HCT116 (cell line): ENCODE measurements at regions not wholly inside any gene's neighbourhood (a gene's known extent, or its start where the extent isn't known, plus 50 kb on each side); places are given as distances from the start of the nearest gene placed in this dataset.
"Not testable (repeated sequence)": the region's sequence is repeated elsewhere in the genome, so short reads cannot be mapped to it uniquely, and the experiment has no call there.

Experiments used
- ATAC-seq: fragments of 200-7000 bp; cut with Tn5 transposase; 2 replicates; pipeline ENCODE4 v1.9.1; 2020; ENCODE audit warnings: mild to moderate bottlenecking, moderate library complexity
- BruUV-seq: library from RNA; stranded (reverse); fragments of 400-500 nt; replicated peaks from 2 replicates; lab custom pipeline; 2021; lab: Mats Ljungman, UMichigan
- CTCF ChIA-PET: fragments of 300-600 bp; sonication (Branson Sonifier 250); formaldehyde crosslinking; loops from one replicate; lab custom pipeline; 2021; ENCODE audit warnings: antibody characterized with exemption; lab: Charles Lee
- POLR2A ChIA-PET: fragments of 300-600, 350-600 bp; sonication (Branson Sonifier 250); formaldehyde crosslinking; loops from one replicate; lab custom pipeline; 2021; ENCODE audit warnings: antibody characterized with exemption; lab: Charles Lee
- RAD21 ChIA-PET, 2 experiments: fragments of 300-600 bp; sonication (Branson Sonifier 250); formaldehyde crosslinking; loops; one replicate each; lab custom pipeline; 2023; ENCODE audit warnings: low total read pairs in 2 of 2; ENCODE audit not compliant: uncharacterized antibody in 2 of 2, unreplicated experiment in 2 of 2, low non-redundant PET in 1 of 2; lab: Charles Lee
- DNase-seq: peaks from one replicate; pipeline ENCODE4 v3.0.0-alpha.2; 2010; ENCODE audit warnings: low read depth, low spot score
- H2AFZ ChIP-seq: fragments of 200-600 bp; shearing (Covaris generic), sonication (generic); 2 replicates; pipeline ENCODE4 v1.6.1; 2017; ENCODE audit warnings: low read depth, mixed run types, mixed read lengths, antibody characterized with exemption, low read length; ENCODE audit not compliant: poor library complexity, severe bottlenecking
- H3K27ac ChIP-seq: 2 replicates; pipeline ENCODE4 v1.5.1; 2012; ENCODE audit warnings: low read depth, low read length
- H3K27me3 ChIP-seq: fragments of 200-600 bp; sonication (generic); 2 replicates; pipeline ENCODE4 v1.6.1; 2016; ENCODE audit warnings: mixed run types, low read length, mixed read lengths; ENCODE audit not compliant: insufficient read depth
- H3K36me3 ChIP-seq, 2 experiments: fragments of 200-500 bp in 1 of 2; fragments of 200-600 bp in 1 of 2; sonication (Bioruptor generic) in 1 of 2; sonication (generic) in 1 of 2; 2 replicates each; pipeline versions ENCODE4 v1.5.1 to v1.6.1; 2014 to 2016; ENCODE audit warnings: low read length in 2 of 2, inconsistent platforms in 1 of 2, mixed read lengths in 1 of 2, mixed run types in 1 of 2; ENCODE audit not compliant: insufficient read depth in 2 of 2, control insufficient read depth in 1 of 2
- H3K4me1 ChIP-seq, 2 experiments: fragments of 200-600 bp in 1 of 2; sonication (generic) in 1 of 2; 2 replicates each; pipeline versions ENCODE4 v1.5.1 to v1.6.1; 2012 to 2017; ENCODE audit warnings: low read length in 2 of 2, inconsistent platforms in 1 of 2, mild to moderate bottlenecking in 1 of 2, mixed read lengths in 1 of 2, mixed run types in 1 of 2, moderate library complexity in 1 of 2; ENCODE audit not compliant: insufficient read depth in 2 of 2, control insufficient read depth in 1 of 2
- H3K4me2 ChIP-seq: fragments of 200-600 bp; sonication (generic); 2 replicates; pipeline ENCODE4 v1.6.1; 2017; ENCODE audit warnings: mixed run types, low read length, mixed read lengths
- H3K4me3 ChIP-seq, 2 experiments: fragments of 200-600 bp in 1 of 2; sonication (generic) in 1 of 2; replicated peaks in 1 of 2; 2 replicates each; pipeline ENCODE4 v1.5.1; 2011 to 2016; ENCODE audit warnings: low read length in 2 of 2, control low read depth in 1 of 2, low read depth in 1 of 2, mild to moderate bottlenecking in 1 of 2, mixed read lengths in 1 of 2, mixed run types in 1 of 2
- H3K79me2 ChIP-seq: fragments of 200-600 bp; sonication (generic); 2 replicates; pipeline ENCODE4 v1.6.1; 2017; ENCODE audit warnings: mild to moderate bottlenecking, mixed run types, low read length, moderate library complexity, mixed read lengths; ENCODE audit not compliant: insufficient read depth
- H3K9ac ChIP-seq: fragments of 200-600 bp; sonication (generic); 2 replicates; pipeline ENCODE4 v1.6.1; 2016; ENCODE audit warnings: low read length, mixed read lengths
- H3K9me2 ChIP-seq: fragments of 200-600 bp; sonication (generic), shearing (Covaris generic); 2 replicates; pipeline ENCODE4 v1.6.1; 2017; ENCODE audit warnings: mixed run types, mild to moderate bottlenecking, moderate library complexity; ENCODE audit not compliant: insufficient read depth
- H3K9me3 ChIP-seq, 2 experiments: fragments of 200-500 bp in 1 of 2; fragments of 200-600 bp in 1 of 2; sonication (Bioruptor generic) in 1 of 2; sonication (generic) in 1 of 2; 2 replicates each; pipeline ENCODE4 v1.6.1; 2014 to 2017; ENCODE audit warnings: low read length in 2 of 2, mixed read lengths in 2 of 2, inconsistent platforms in 1 of 2, low read depth in 1 of 2, mild to moderate bottlenecking in 1 of 2, mixed run types in 1 of 2, moderate library complexity in 1 of 2; ENCODE audit not compliant: control insufficient read depth in 1 of 2, insufficient read depth in 1 of 2
- H4K20me1 ChIP-seq: fragments of 200-600 bp; sonication (generic), shearing (Covaris generic); 2 replicates; pipeline ENCODE4 v1.6.1; 2017; ENCODE audit warnings: mixed run types, mild to moderate bottlenecking, moderate library complexity; ENCODE audit not compliant: insufficient read depth
- intact Hi-C: fragments of 100-400 bp; cut with micrococcal nuclease; formaldehyde crosslinking; loops from 2 replicates; pipeline ENCODE4 v1.10.0; 2022

- H3K4me3 ChIP-seq, POLR2A ChIA-PET, H3K27ac ChIP-seq, H3K4me2 ChIP-seq, H4K20me1 ChIP-seq, RAD21 ChIA-PET, ATAC-seq, H3K9ac ChIP-seq, H3K79me2 ChIP-seq, H3K27me3 ChIP-seq, H2AFZ ChIP-seq, CTCF ChIA-PET, DNase-seq, H3K9me2 ChIP-seq, H3K4me1 ChIP-seq, intact Hi-C loops, H3K9me3 ChIP-seq, H3K36me3 ChIP-seq, BruUV-seq: not testable (repeated sequence)
Measured at GRCh38 chr5:34193297-34193696, 150.3 kb upstream of the C1QTNF3 start.

GRCh38 chr5:34193804-34194203 is 150.8 kb upstream of the C1QTNF3 start:
- H2AFZ ChIP-seq, RAD21 ChIA-PET, ATAC-seq, POLR2A ChIA-PET, H3K79me2 ChIP-seq, H3K4me2 ChIP-seq, H3K9me3 ChIP-seq, H3K9me2 ChIP-seq, DNase-seq, H3K27ac ChIP-seq, H3K36me3 ChIP-seq, H4K20me1 ChIP-seq, intact Hi-C loops, CTCF ChIA-PET, H3K27me3 ChIP-seq, H3K4me3 ChIP-seq, H3K4me1 ChIP-seq, H3K9ac ChIP-seq: not testable (repeated sequence)
- BruUV-seq, result TSS peak; percentile 29

GRCh38 chr5:34196091-34196490 is 153.1 kb upstream of the C1QTNF3 start:
- H3K9me3 ChIP-seq, H3K27ac ChIP-seq, H3K9ac ChIP-seq, H3K9me2 ChIP-seq, RAD21 ChIA-PET, intact Hi-C loops, ATAC-seq, POLR2A ChIA-PET, H3K36me3 ChIP-seq, H3K4me3 ChIP-seq, H3K4me2 ChIP-seq, DNase-seq, H4K20me1 ChIP-seq, H2AFZ ChIP-seq, BruUV-seq, H3K4me1 ChIP-seq, H3K79me2 ChIP-seq, H3K27me3 ChIP-seq, CTCF ChIA-PET: not testable (repeated sequence)

GRCh38 chr5:34205347-34205746 is 162.3 kb upstream of the C1QTNF3 start:
- CTCF ChIA-PET, RAD21 ChIA-PET, ATAC-seq: not testable (repeated sequence)

GRCh38 chr5:34217386-34217785 is 174.4 kb upstream of the C1QTNF3 start:
- H3K4me3 ChIP-seq, H3K27ac ChIP-seq, H3K4me1 ChIP-seq, H3K9me2 ChIP-seq, intact Hi-C loops, H3K79me2 ChIP-seq, H2AFZ ChIP-seq, H3K9me3 ChIP-seq, ATAC-seq, H3K4me2 ChIP-seq, RAD21 ChIA-PET, H3K36me3 ChIP-seq, H3K9ac ChIP-seq, POLR2A ChIA-PET, H3K27me3 ChIP-seq, CTCF ChIA-PET, H4K20me1 ChIP-seq: not testable (repeated sequence)
- peak; percentile 0 for DNase-seq
- BruUV-seq, result TSS peak; percentile 21

More at GRCh38 chr5:34205347-34205746, 162.3 kb upstream of the C1QTNF3 start:
- H3K27ac ChIP-seq, H3K9ac ChIP-seq, DNase-seq, H3K79me2 ChIP-seq, H3K4me1 ChIP-seq, H3K36me3 ChIP-seq, H3K9me3 ChIP-seq, BruUV-seq, H3K4me2 ChIP-seq, H3K9me2 ChIP-seq, H4K20me1 ChIP-seq, H3K27me3 ChIP-seq, H3K4me3 ChIP-seq, POLR2A ChIA-PET, intact Hi-C loops, H2AFZ ChIP-seq: not testable (repeated sequence)
